B cell (primary cell): ENCODE measurements at regions not wholly inside any gene's neighbourhood (a gene's known extent, or its start where the extent isn't known, plus 50 kb on each side); places are given as distances from the start of the nearest gene placed in this dataset.

Source experiments
- CTCF ChIP-seq: fragments of 200-600 bp; IDR thresholded peaks from one replicate; pipeline ENCODE4 v1.8.0; 2022; ENCODE audit warnings: antibody characterized with exemption, mild to moderate bottlenecking
- EZH2 ChIP-seq: IDR thresholded peaks from 2 replicates; pipeline ENCODE4 v1.6.1; 2012; ENCODE audit warnings: borderline replicate concordance, low read depth, mild to moderate bottlenecking, moderate library complexity, low read length; ENCODE audit not compliant: insufficient read depth, poor library complexity, severe bottlenecking

- TF ChIP-seq CTCF (no peak), EZH2 (no peak)
These were observed 301.4 kb upstream of the TGFBR2 start for GRCh38 chr3:30305021-30305420.
